Retinal pigment epithelial cell (primary cell): ENCODE measurements at regions not wholly inside any gene's neighbourhood (a gene's known extent, or its start where the extent isn't known, plus 50 kb on each side); places are given as distances from the start of the nearest gene placed in this dataset.

Experiments
- DNase-seq: peaks from one replicate; pipeline ENCODE4 v3.0.0-alpha.2; 2010; ENCODE audit warnings: low read depth
- H3K4me3 ChIP-seq: 2 replicates; pipeline ENCODE4 v1.5.1; 2011; ENCODE audit warnings: mild to moderate bottlenecking, low read length, control low read depth, moderate library complexity
- TF ChIP-seq, protein P1 (sequence below): conservative IDR thresholded peaks from 2 replicates; pipeline ENCODE4 v1.5.1; 2011; ENCODE audit warnings: low read depth, low read length, control low read depth, inconsistent platforms

DNA sequence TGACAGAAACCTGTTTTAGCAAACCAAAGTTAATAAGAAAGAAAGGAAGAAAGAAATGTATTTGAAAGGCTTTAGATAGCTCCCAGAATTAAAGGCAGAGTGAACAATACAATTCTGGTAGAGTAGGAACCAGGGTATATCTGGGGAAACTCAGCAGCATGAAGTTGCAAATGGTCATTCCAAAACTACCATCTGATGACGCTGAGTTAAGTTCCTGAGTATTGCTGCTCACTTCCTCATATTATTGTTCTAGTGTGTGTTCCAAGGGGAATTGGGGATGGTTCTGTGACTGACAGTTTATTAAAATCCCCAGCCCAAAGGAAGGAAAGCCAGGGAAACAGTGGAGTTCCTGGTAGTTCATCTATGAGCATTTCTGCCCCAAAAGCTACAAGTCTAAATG, 88.3 kb upstream of the FRMD4B start:
- TF ChIP-seq, protein P1, sequence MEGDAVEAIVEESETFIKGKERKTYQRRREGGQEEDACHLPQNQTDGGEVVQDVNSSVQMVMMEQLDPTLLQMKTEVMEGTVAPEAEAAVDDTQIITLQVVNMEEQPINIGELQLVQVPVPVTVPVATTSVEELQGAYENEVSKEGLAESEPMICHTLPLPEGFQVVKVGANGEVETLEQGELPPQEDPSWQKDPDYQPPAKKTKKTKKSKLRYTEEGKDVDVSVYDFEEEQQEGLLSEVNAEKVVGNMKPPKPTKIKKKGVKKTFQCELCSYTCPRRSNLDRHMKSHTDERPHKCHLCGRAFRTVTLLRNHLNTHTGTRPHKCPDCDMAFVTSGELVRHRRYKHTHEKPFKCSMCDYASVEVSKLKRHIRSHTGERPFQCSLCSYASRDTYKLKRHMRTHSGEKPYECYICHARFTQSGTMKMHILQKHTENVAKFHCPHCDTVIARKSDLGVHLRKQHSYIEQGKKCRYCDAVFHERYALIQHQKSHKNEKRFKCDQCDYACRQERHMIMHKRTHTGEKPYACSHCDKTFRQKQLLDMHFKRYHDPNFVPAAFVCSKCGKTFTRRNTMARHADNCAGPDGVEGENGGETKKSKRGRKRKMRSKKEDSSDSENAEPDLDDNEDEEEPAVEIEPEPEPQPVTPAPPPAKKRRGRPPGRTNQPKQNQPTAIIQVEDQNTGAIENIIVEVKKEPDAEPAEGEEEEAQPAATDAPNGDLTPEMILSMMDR, result no peak
- no peak for DNase-seq
- H3K4me3 ChIP-seq, result no peak overlapping the region

DNA sequence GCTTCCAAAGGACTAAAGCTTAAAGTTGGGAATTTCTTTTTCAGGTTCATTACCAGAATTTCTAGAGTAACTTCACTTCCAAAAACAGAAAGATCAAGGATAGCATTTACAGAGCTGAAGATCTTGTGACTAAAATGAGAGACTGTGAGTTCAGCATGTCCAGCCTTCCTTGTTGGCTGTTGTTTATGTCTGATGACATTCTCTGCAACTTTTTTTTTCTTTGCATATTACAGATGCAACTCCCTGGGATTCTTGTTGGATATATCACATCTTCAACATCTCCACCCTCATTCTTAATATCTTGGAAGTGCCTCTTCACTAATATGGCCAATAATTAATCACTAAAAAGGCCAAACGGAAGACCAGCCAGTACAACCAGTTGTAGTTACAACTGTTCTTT, 86.2 kb upstream of the FRMD4B start:
- TF ChIP-seq, protein P1, result no peak
- H3K4me3 ChIP-seq, result no peak overlapping the region
- DNase-seq, result no peak

DNA sequence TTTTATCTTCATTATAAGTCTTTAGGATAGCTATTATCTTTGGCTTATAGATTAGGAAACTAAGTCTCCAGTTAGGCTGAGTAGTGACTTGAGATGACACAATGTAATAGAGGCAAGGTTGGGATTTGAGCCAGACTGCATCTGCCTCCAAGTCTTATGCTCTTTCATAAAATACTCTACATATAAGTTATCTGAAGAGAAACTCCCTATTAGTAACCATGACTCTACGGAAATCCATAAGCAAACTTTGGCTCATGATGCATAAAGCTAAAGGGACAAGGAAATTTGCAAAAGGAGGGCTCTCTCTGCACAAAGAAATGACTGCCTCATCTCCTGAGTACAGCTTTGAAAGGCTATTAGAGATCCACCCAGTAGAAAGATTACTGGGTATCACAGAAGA, 77.6 kb upstream of the FRMD4B start:
- no peak overlapping the region for H3K4me3 ChIP-seq
- TF ChIP-seq, protein P1, result no peak
- no peak for DNase-seq

DNA sequence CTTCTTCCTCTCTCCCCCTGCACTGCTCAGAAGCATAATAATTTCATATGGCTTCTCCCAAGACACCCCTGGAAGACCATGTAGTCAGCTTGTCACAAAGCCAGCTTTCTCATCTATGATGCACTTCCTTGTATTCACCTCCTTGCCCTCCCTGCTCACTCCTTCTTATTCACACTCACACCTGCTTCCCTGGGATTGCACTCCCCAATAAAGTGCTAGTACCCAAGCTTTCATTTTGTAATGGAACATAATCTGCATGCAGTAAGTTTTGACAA, 76.9 kb upstream of the FRMD4B start:
- TF ChIP-seq, protein P1, result no peak
- H3K4me3 ChIP-seq, result no peak overlapping the region
- DNase-seq, result no peak

DNA sequence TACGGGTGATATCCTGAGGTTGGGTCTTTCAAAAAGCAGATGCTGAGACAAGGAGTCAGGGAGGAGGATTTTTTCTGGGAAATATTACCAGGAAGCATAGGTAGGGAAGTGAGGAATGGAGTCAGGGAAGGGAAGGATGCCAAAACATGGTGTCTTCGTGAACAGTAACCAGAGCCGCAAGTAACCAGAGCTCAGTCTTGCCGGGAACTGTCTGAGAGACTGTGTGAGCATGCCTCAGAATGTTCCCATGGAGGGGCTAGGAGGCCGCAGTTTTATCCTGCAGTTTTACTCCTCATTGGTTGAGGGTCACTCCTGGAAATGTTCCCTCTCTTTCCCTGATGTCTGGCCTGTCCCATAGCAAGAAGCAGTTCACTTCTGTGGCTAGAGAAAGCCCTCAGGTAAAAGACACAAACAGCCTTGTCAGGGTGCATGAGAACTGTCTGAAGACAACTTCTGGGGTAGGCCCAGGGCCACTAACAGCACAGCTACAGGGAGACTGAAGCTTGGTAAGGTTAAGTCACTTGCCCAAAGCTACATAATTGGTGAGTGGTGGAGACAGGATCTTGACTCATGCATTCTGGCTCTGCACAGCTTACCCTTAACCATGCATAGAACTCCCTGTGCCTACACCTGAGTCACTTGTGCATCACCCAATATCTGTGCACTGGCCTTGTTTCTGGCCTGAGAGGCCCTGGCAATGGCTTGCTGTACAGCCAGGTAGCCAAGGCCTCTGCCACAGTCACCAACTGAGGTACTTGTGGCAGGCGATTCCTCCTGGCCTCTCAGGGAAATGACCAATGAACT, 76.3 kb upstream of the FRMD4B start:
- no peak for DNase-seq
- no peak overlapping the region for H3K4me3 ChIP-seq
- TF ChIP-seq, protein P1, result no peak

DNA sequence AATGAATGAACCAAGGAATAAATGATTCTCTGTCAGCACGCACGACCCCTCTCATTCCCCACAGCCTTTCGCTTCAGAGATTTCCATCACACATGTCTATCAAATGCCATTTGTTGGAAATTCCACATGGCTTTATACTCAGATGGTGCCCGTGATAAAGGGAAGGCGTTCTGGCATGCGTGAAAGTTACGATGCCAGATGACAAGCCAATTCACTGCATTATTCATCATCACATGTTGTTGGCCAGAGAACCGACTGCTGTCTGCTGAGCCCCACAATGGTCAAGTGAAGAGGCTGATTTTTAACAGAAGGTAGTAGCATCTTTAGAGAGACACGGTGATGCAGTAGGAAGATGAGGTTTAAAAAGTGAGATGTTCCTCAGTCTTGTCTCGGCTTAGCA, 74.1 kb upstream of the FRMD4B start:
- no peak for DNase-seq
- TF ChIP-seq, protein P1, result no peak
- H3K4me3 ChIP-seq, result no peak overlapping the region

DNA sequence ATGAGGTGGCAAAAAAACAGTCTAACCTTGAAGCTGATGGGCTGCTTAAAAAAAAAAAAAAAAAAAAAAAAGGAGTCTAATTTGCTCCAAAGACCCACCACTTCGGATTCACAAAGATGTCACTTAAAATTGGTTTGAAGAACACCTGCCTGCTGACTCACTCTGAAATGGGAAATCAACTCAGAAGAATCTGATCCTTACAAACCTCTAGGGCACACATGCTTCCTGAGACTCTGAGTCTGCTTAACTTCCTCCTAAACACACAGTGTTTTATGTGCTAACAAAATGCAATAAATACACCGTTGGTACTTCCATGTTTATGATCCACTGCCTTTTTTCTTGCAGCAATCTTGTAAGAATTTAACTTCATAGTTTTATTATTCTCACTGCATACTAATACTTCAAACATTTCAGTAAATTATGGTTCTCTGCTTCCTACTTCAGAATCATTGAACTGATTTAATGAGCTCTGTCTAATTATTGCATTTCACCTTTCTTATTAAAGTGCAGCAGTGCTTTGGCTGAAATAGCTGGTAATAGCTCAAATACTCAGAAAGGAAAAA, 73.0 kb upstream of the FRMD4B start:
- no peak for DNase-seq
- H3K4me3 ChIP-seq, result no peak overlapping the region
- TF ChIP-seq, protein P1, result no peak
